ENCODE measurements at regions not wholly inside any gene's neighbourhood (a gene's known extent, or its start where the extent isn't known, plus 50 kb on each side); places are given as distances from the start of the nearest gene placed in this dataset.

DNA sequence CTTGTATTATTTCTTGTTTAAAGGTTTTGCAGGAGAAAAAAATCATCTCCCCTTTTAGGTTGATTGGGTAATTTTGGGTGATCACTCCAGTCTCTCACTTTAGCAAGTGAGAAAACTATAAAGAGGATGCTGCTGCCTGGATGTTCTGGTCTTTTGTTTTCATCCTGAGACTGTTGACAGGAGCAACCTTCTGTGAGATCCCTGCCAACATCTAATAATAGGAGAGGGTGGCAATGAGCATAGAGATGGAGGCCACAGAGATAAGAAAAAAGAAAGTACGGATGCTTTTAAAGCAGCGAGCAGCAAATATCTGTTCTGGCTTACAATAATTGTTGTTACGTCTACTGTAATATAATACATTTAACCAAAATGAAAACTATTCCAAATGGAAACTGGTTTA, 293.6 kb upstream of the MTNR1B start:
- TF ChIP-seq, protein P1, sequence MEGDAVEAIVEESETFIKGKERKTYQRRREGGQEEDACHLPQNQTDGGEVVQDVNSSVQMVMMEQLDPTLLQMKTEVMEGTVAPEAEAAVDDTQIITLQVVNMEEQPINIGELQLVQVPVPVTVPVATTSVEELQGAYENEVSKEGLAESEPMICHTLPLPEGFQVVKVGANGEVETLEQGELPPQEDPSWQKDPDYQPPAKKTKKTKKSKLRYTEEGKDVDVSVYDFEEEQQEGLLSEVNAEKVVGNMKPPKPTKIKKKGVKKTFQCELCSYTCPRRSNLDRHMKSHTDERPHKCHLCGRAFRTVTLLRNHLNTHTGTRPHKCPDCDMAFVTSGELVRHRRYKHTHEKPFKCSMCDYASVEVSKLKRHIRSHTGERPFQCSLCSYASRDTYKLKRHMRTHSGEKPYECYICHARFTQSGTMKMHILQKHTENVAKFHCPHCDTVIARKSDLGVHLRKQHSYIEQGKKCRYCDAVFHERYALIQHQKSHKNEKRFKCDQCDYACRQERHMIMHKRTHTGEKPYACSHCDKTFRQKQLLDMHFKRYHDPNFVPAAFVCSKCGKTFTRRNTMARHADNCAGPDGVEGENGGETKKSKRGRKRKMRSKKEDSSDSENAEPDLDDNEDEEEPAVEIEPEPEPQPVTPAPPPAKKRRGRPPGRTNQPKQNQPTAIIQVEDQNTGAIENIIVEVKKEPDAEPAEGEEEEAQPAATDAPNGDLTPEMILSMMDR (IDR thresholded peaks at IDR 0.05), result no peak
- no peak for TF ChIP-seq EZH2 (IDR thresholded peaks at IDR 0.05)
